GM10248 (cell line): ENCODE measurements at regions not wholly inside any gene's neighbourhood (a gene's known extent, or its start where the extent isn't known, plus 50 kb on each side); places are given as distances from the start of the nearest gene placed in this dataset.

Experiments used
- CTCF ChIA-PET: fragments of 300-600 bp; sonication (Branson Sonifier 250); formaldehyde crosslinking; extraction: SDS; loops from one replicate; lab custom pipeline; 2021; ENCODE audit warnings: antibody characterized with exemption; lab: Yijun Ruan, JAX
- POLR2A ChIA-PET: fragments of 350-650 bp; sonication (Branson Sonifier 250); formaldehyde crosslinking; extraction: SDS; loops from one replicate; lab custom pipeline; 2020; ENCODE audit warnings: antibody characterized with exemption; lab: Yijun Ruan, JAX
- DNase-seq: peaks from one replicate; pipeline ENCODE4 v3.0.0; 2012; ENCODE audit errors: extremely low spot score
- CTCF ChIP-seq: IDR thresholded peaks from 2 replicates; pipeline ENCODE4 v1.5.1; 2012; ENCODE audit warnings: mild to moderate bottlenecking, low read depth; ENCODE audit errors: extremely low read depth, missing control alignments, control extremely low read depth

- TF ChIP-seq CTCF, result no peak
- ChIA-PET POLR2A (no interaction called here), CTCF (interaction anchor here (1.2 to 5.9 kb wide), 3 partner anchors 13 to 34 kb away, joined by 3 to 31 read pairs (median 11); no protein-coding TSS in a partner anchor)
- DNase-seq, result no peak
Observed at GRCh38 chr3:99467420-99467819, 171.0 kb upstream of the COL8A1 start.

- ChIA-PET CTCF (interaction anchor here (3.1 to 5.9 kb wide), 2 partner anchors 14 to 35 kb away, joined by 11 to 31 read pairs; no protein-coding TSS in a partner anchor), POLR2A (no interaction called here)
- no peak for TF ChIP-seq CTCF
- DNase-seq, result no peak
Observed at GRCh38 chr3:99466331-99466730, 172.1 kb upstream of the COL8A1 start.

- ChIA-PET POLR2A (no interaction called here), CTCF (interaction anchor here (1.0 to 1.7 kb wide), 4 partner anchors 11 to 30 kb away, joined by 3 to 4 read pairs (median 3); no protein-coding TSS in a partner anchor)
- no peak for DNase-seq
- TF ChIP-seq CTCF, result no peak
Observed at GRCh38 chr3:99458013-99458412, 180.4 kb upstream of the COL8A1 start.

GRCh38 chr3:99442599-99442998 lies 195.8 kb upstream of the COL8A1 start:
- ChIA-PET CTCF (no interaction called here), POLR2A (no interaction called here)
- no peak for DNase-seq
- TF ChIP-seq CTCF, result no peak

GRCh38 chr3:99439892-99440291 lies 198.5 kb upstream of the COL8A1 start:
- DNase-seq, result no peak
- POLR2A ChIA-PET, result no interaction called here
- TF ChIP-seq CTCF, result no peak
- CTCF ChIA-PET, result interaction anchor here (1.2 to 1.9 kb wide), 3 partner anchors 12 to 92 kb away, joined by 3 to 6 read pairs (median 3); no protein-coding TSS in a partner anchor

GRCh38 chr3:99434190-99434589 lies 204.2 kb upstream of the COL8A1 start:
- no peak for TF ChIP-seq CTCF
- DNase-seq, result no peak
- ChIA-PET POLR2A (no interaction called here), CTCF (interaction anchor here (1.1 kb wide), 1 partner anchor 13 kb away, joined by 4 read pairs; no protein-coding TSS in a partner anchor)
